ENCODE measurements at regions not wholly inside any gene's neighbourhood (a gene's known extent, or its start where the extent isn't known, plus 50 kb on each side); places are given as distances from the start of the nearest gene placed in this dataset.
"Not testable (repeated sequence)": the region's sequence is repeated elsewhere in the genome, so short reads cannot be mapped to it uniquely, and the experiment has no call there.

DNA sequence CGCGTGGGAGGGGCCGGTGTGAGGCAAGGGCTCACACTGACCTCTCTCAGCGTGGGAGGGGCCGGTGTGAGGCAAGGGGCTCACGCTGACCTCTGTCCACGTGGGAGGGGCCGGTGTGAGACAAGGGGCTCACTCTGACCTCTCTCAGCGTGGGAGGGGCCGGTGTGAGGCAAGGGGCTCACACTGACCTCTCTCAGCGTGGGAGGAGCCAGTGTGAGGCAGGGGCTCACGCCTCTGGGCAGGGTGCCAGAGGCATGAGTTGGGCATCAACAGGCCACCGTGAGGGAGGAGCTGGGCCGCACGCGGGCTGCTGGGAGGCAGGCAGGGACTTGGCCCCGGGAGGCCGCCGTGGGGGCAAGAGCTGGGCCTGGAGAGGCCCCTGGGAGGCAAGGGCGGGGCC, 91.0 kb downstream of the PLPP2 start:
- peak; percentile 18 for DNase-seq
- H3K4me1 ChIP-seq; H3K27me3 ChIP-seq (replicated peaks in 1 of 7); H3K36me3 ChIP-seq; H3K27ac ChIP-seq; H3K4me3 ChIP-seq; H3K9me3 ChIP-seq; intact Hi-C loops (cut with DNase I; ENCODE audit: low total_unique reads): not testable (repeated sequence)
- WGBS, 5 donors = 84 to 96% (median 92%) methylated on average over 8 to 9 of the region's 20 CpGs; no CpG with 5 or more reads in 1 of the 5 donors

Data from spleen (tissue), 11 donors.